ENCODE measurements at regions not wholly inside any gene's neighbourhood (a gene's known extent, or its start where the extent isn't known, plus 50 kb on each side); places are given as distances from the start of the nearest gene placed in this dataset.

GRCh38 chr2:204012072-204012653 is 75.6 kb downstream of the ICOS start:
- Histone ChIP-seq H3K4me3 (no peak overlapping the region), H3K9me3 (no peaks in the 10 kb centered on the region), H3K27me3 (no peaks in the 10 kb centered on the region), H3K27ac (replicated peaks in 1 of 4) (no peak overlapping the region), H3K36me3 (no peaks in the 10 kb centered on the region), H3K4me1 (no peaks in the 10 kb centered on the region)
- WGBS, result 62% methylated on average over 4 of the region's 4 CpGs
- intact Hi-C loops (cut with DNase I), result no loop called here
- peak; percentile 80 for DNase-seq (ENCODE audit: extremely low spot score)
- TF ChIP-seq POLR2A (IDR thresholded peaks at IDR 0.05; ENCODE audit: low read depth), result no peak
- TF ChIP-seq EP300 (IDR thresholded peaks at IDR 0.05), result no peak
- TF ChIP-seq CTCF (IDR thresholded peaks at IDR 0.05), result no peak
- TF ChIP-seq POLR2AphosphoS5 (IDR thresholded peaks at IDR 0.05), result no peak

GRCh38 chr2:204015118-204015843 is 78.7 kb downstream of the ICOS start:
- Histone ChIP-seq H3K9me3 (no peaks in the 10 kb centered on the region), H3K4me1 (no peaks in the 10 kb centered on the region), H3K27ac (replicated peaks in 1 of 4) (no peak overlapping the region), H3K27me3 (no peaks in the 10 kb centered on the region), H3K4me3 (no peak overlapping the region), H3K36me3 (no peaks in the 10 kb centered on the region)
- TF ChIP-seq POLR2AphosphoS5 (IDR thresholded peaks at IDR 0.05) (no peak), CTCF (IDR thresholded peaks at IDR 0.05) (no peak), POLR2A (IDR thresholded peaks at IDR 0.05; ENCODE audit: low read depth) (no peak), EP300 (IDR thresholded peaks at IDR 0.05) (no peak)
- no peak for DNase-seq (ENCODE audit: extremely low spot score)
- intact Hi-C loops (cut with DNase I), result no loop called here
- WGBS, result 87% methylated on average over 8 of the region's 8 CpGs

- intact Hi-C loops (cut with DNase I), result no loop called here
- DNase-seq (ENCODE audit: extremely low spot score), result no peak
- 85% methylated on average over 6 of the region's 6 CpGs for WGBS
These were observed 82.2 kb downstream of the ICOS start for GRCh38 chr2:204018717-204019116.

GRCh38 chr2:204019572-204020501 is 83.3 kb downstream of the ICOS start:
- WGBS, result 88% methylated on average over 6 of the region's 6 CpGs
- intact Hi-C loops (cut with DNase I), result loop anchor here (10.0 kb wide), 1 partner anchor 155 kb away; no protein-coding TSS in a partner anchor
- DNase-seq (ENCODE audit: extremely low spot score), result no peak
- H3K9me3 ChIP-seq, result no peaks in the 10 kb centered on the region
- TF ChIP-seq POLR2AphosphoS5 (IDR thresholded peaks at IDR 0.05), result no peak
- no peak overlapping the region for H3K27ac ChIP-seq (replicated peaks in 1 of 4)
- no peak overlapping the region for H3K4me3 ChIP-seq
- H3K36me3 ChIP-seq, result no peaks in the 10 kb centered on the region
- peaks cover 2 to 14% (median 12%) of the 10 kb centered on the region in 4 donors for H3K4me1 ChIP-seq
- no peaks in the 10 kb centered on the region for H3K27me3 ChIP-seq

More at GRCh38 chr2:204018717-204019116, 82.2 kb downstream of the ICOS start:
- H3K27me3 ChIP-seq, result no peaks in the 10 kb centered on the region
- H3K9me3 ChIP-seq, result no peaks in the 10 kb centered on the region
- no peak overlapping the region for H3K4me3 ChIP-seq
- no peak for TF ChIP-seq POLR2A (IDR thresholded peaks at IDR 0.05; ENCODE audit: low read depth)
- no peak for TF ChIP-seq CTCF (IDR thresholded peaks at IDR 0.05)
- no peak overlapping the region for H3K27ac ChIP-seq (replicated peaks in 1 of 4)
- H3K4me1 ChIP-seq, result peaks cover 0 to 3% (median 1%) of the 10 kb centered on the region in 4 donors
- no peaks in the 10 kb centered on the region for H3K36me3 ChIP-seq

Data from esophagus muscularis mucosa (tissue), 4 donors.